ENCODE measurements at regions not wholly inside any gene's neighbourhood (a gene's known extent, or its start where the extent isn't known, plus 50 kb on each side); places are given as distances from the start of the nearest gene placed in this dataset.

DNA sequence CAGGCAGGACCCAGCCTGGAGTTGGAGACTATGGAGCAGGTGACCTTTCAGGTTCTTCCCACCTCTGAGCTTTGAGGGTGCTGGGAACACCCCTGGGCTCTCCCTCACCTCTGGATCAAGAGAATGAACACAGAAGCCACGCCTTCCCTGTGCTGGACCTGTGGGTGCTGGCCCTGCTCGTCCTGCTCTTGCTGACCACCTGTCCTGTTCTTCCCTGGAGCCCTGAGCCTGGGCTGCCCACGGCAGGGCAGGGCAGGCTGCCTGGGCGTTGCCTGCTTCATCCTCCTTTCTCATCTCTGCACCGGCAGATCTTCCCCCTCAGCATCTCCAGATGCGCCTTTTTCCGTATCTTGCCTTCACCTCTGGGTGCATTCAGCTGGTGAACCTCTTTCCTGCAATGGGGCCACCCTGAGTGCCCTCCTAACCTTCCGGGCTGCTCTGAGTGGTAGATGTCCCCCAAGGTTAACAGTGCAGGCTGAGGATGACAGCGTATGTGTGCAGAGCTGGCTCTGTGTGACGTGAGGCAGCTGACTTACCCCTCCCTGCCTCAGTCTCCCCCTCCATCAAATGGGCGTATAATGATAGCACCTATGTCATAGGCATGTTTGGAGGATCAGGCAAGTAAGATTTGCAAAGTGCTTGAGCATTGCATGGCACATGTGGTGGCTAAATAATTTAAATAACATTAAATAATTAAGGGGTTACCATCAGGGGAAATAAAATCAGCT lies 225.8 kb upstream of the CIBAR2 start:
- TF ChIP-seq, protein P1, sequence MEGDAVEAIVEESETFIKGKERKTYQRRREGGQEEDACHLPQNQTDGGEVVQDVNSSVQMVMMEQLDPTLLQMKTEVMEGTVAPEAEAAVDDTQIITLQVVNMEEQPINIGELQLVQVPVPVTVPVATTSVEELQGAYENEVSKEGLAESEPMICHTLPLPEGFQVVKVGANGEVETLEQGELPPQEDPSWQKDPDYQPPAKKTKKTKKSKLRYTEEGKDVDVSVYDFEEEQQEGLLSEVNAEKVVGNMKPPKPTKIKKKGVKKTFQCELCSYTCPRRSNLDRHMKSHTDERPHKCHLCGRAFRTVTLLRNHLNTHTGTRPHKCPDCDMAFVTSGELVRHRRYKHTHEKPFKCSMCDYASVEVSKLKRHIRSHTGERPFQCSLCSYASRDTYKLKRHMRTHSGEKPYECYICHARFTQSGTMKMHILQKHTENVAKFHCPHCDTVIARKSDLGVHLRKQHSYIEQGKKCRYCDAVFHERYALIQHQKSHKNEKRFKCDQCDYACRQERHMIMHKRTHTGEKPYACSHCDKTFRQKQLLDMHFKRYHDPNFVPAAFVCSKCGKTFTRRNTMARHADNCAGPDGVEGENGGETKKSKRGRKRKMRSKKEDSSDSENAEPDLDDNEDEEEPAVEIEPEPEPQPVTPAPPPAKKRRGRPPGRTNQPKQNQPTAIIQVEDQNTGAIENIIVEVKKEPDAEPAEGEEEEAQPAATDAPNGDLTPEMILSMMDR (IDR thresholded peaks at IDR 0.05), result no peak
- TF ChIP-seq POLR2A (IDR thresholded peaks at IDR 0.05), result no peak
